NCI-H146 treated with DMSO at 0.1 percent for 48 hours (cell line): ENCODE measurements at regions not wholly inside any gene's neighbourhood (a gene's known extent, or its start where the extent isn't known, plus 50 kb on each side); places are given as distances from the start of the nearest gene placed in this dataset.
A peak's percentile ranks its signal among the peaks of the same experiment; 100 is the strongest.
"Not testable (repeated sequence)": the region's sequence is repeated elsewhere in the genome, so short reads cannot be mapped to it uniquely, and the experiment has no call there.

Source experiments
- DNase-seq: peaks from one replicate; lab custom pipeline; 2025; ENCODE audit not compliant: unreplicated experiment; lab: John Stamatoyannopoulos, UW

DNA sequence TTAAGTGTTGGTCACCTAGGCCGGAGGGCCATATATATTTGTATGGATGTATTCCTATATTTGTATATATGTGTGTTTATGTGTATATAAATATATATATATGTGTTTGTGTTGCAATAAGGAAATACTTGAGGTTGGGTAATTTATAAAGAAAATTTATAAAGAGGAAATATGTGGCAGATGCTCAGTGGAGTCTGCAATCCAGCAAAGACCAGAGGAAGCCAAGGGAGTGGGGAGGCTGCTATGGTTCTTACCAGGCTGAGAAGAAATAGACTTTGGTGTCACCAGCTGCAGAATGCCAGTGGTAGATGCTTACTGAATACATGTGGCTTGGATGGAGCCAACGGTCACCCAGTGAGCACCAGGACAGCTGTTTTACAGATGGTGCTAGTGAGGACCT lies 97.4 kb upstream of the ELOVL5 start:
- DNase-seq: no peak

DNA sequence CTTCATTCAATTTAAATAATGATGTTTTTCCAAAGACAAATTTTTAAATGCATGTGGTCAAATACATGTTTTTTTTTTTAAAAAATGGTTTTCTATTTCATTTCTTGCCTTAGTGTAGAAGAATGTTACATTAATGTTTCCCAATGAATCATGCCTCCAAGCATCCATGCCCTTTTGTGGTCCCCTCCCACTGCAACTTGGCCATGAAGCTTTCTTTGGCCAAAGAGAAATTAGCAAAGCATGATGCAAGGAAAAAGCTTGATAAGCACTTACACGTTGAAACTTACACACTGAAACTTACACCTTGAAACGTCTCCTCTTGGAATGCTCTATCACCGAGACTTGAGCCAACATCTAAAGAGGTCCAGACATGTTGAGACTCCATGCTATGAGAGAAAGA lies 93.0 kb upstream of the ELOVL5 start:
- DNase-seq: no peak

DNA sequence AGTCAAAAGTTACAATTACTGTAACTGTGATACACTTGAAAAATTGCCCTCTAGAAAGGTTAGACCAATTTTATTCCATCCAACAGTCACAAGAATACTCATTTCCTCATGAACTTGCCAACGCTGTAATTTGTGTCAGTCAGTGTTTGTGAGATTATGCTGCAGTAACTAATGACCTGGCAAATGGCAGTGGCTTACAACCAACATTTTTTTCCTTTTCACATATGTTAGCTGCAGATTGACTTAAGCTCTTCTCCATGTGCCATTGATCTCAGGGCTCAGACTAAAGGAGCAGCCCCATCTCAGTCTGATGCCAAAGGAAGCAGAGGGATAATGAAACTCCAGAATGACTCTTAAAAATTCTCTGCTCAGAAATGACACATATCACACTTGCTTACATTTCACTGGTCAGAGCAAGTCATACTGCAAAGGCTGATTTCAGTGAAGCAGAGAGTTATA lies 92.3 kb upstream of the ELOVL5 start:
- DNase-seq: no peak

DNA sequence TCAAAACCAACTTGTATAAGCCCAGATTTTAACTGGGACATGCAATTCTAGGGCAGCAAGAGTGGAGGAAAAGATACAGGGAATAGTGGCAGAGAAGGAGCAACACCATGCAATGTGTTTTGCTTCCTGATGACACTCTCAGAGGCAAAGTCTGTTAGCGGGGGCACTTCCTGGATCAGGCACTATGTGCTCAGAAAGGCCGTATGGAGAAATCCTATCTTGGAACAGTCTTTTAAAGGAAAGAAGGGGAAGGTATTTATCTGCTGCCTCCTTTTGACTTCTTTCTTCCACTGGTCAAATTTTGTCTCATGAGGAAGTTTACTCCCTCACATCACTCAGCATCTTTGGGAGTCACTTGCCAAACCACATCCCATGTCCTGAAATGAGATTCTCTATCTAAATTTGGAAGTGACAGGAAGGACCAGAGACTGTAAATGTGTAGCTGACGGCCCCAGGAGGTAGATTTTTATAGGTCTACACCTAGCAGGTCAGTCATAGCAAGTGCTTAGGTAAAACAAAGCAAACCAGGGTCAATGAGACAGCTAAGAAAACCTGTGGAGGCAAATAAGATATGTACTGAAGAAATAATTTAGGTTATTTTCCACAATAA lies 91.7 kb upstream of the ELOVL5 start:
- no peak for DNase-seq

DNA sequence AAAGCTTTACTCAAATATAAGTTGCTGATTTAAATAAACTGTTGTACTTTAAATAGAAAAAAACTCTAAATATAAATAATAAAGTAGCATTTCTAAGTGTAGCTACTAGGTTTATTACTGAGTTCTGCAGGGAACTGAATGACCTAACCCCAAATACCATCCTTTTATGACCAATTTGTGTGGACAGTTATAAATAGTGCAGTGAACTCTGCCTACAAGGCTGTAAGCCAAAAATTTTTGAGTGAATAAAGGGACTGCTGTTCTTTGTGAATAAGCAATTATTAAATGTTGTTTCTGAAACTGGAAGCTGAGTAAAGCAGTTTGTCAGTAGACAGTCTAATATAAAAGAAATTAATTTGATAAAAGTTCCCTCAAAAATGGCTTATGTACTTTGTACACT lies 90.8 kb upstream of the ELOVL5 start:
- no peak for DNase-seq

DNA sequence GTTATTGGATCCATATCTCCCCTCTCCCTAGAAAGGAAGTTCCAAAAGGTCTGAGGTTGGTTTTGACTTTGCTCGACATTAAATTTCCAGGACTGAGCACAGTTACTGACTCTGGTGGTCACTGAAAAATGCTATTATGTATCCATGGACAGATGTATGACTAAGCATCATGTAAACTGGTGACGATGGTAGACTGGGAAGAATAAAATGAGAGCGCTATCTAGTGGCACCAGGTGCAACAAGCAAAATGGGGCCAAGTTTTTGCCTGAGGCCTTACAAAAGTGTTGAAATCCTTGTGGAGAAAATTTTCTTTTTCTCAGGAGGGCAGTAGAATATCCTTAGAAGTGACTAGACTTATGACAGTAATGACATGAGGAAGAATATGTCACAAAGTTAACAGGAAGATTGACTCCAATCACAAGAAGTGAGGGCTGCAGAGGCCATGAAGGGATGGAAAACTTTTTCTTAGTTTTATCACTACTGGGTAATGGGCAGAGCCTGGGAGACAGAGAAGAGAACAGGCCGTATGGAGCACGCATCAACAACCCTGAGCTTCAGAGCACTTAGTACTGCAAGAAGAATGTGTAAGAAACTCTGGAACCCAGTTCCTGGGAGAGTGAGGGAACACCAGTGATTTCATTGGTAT lies 88.9 kb upstream of the ELOVL5 start:
- DNase-seq: peak; percentile 68

DNA sequence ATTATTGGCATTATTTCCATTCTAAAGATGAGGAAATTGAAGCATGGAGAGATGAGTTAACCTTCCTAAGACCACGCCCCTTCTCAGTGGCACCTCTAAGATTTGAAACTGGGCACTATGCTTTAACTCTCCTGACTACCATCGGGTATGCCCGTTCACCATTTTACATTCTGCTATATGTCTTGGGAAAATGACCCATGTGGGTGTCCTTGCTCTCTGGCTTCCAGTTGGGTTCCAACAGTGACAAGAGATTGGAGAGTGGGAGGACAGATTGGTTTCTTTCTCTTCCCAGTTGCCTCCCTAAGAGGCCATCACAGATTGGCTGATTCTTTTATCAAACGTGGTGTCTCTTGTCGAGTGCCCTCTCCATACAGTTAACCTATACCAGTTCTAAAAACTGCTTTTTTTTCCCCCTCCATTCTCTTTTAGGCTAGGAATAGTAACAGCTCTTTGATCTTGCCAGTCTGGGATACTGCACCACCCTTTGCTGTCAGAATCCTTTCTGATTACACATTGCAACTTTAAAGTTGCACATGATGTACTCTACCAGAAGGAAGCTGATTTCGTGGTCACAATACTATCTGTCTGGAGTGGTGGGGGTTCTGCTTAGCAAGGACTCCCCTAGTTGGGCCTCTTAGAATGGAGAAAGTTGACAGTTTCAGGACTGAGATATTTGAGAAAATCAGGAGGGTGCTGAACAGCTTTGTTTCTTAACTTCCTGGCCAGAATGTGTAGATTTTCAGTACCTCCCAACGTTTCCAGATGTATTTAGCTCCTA lies 88.0 kb upstream of the ELOVL5 start:
- no peak for DNase-seq

DNA sequence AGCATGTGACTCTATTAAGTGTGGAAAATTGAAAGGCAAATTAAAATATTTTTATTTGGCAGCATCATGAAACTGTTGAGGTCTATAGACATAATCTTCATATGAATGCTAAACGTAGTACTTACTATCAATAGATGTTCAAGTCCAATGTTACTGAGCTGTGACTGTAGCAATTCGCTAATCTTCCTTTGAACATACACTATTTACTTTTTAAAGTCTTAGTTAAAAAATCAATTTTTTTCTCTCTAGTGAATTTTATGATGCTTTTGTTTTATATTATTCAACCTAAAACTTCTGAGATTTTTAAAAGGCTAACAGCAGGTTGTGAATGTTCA lies 85.2 kb upstream of the ELOVL5 start:
- peak; percentile 56 for DNase-seq

DNA sequence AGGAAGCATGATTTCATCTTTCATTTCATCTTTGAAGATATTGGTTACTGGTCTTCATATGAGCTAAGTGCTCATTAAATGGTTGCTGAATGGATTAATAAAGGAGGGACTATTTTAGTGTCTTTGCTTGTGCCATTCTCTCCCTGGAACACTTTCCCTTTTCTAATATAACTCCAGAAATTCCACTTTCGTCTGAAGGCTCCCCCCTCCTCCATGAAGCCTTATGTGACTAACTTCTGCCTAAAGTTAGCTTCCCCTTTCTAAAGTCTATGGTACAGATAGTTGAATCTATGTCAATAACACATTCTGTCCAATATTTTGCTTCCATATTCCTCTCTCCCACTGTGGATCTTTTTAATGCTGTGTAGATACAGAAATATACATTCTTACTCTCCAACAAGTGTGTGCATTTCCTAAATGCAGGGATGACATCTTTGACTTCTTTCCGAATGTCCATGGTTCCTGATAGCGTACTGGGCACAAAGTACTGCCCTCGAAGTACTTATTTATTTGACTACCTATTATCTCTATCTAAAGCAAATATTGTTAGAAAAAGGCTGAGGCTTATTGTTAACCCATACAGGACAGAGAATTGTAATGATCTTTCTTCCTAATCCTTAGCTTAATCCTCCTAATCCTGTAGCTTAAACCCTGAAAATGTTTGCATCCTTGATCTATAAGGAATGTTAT lies 84.7 kb upstream of the ELOVL5 start:
- peak; percentile 72 for DNase-seq

DNA sequence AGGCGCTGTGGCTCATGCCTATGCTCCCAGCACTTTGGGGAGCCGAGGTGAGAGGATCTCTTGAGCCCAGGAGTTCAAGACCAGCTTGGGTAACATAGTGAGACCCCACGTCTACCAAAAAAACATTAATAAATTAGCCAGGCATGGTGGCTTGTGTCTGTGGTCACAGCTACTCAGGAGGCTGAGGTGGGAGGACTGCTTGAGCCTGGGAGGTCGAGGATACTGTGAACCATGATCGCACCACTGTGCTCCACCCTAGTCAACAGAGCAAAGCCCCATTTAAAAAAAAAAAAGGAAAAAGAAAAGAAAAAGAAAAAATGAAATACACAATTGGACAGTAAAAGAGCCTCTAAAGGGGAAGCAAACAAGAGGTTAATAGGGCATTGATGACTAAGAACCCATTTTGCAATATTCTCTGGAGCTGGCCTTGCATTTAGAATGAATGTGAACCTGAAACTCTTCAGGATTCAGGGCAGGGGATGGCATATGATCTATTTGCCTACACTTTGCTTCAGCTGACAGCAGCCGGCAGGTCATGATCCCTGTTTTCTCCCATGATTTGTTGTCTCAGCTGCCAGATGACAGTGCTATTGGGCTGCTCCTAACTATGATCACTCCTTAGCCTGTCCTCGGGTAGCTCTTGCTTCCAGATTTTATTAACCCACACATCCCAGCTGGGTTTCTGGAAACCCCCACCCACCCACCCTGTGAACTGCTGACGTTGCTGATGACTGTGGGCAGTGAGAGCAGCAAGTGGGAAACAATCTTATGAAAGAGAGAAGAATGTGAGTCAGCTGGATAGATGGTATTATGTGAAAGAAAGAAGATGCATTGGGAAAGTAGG lies 83.8 kb upstream of the ELOVL5 start:
- peak; percentile 91 for DNase-seq

DNA sequence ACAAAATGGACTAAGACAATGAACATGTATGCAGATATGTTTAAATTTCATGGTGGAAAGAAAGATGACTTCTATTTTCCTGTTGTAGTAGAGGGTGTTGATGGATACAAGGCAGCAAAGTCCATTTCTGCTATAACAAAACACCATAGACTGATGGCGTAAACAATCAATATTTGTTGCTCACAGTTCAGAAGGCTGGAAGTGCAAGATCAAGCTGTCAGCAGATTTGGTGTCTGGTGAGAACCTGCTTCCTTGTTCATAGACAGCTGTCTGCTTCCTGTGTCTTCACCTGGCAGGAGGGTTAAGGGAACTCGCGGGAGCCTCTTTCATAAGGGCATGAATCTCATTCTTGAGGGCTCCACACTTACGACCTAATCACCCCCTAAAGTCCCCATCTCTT lies 83.0 kb upstream of the ELOVL5 start:
- DNase-seq: no peak

DNA sequence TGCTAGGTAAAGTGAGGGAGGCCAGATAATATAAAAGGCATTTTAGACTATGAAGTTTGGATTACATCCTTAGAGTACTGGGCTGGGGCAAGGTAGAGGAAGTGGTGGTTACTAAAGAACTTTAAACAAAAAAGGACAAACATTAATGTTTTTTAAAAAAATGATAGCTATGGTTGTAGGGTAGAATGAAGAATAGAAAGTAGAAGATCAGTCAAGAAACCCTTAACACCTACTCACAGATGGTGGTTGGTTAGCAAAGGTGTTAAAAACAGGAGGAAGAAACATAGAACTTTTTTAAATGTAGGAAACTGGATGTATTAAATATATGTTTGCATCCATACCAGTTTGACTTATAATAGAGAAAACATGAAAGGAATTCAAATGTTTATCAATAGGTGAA lies 80.7 kb upstream of the ELOVL5 start:
- no peak for DNase-seq

DNA sequence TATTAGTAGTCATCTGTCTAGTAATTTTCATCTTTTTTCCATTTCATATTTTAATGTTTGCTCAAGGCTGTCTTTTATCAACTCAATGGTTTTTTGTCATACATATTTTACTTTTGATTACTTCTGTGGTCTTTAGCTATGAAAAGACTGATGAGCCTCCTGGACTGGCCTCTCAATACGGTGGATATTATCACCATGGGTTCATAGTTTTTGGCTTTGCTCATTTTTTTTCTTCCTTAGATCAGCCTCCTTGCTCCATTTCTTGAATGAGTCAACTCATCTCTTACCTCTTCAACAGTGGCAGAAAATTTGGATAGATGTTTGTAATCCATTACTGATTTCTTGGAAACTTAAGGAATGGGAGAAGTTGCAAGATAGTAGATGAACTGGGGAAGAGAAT lies 80.1 kb upstream of the ELOVL5 start:
- no peak for DNase-seq

DNA sequence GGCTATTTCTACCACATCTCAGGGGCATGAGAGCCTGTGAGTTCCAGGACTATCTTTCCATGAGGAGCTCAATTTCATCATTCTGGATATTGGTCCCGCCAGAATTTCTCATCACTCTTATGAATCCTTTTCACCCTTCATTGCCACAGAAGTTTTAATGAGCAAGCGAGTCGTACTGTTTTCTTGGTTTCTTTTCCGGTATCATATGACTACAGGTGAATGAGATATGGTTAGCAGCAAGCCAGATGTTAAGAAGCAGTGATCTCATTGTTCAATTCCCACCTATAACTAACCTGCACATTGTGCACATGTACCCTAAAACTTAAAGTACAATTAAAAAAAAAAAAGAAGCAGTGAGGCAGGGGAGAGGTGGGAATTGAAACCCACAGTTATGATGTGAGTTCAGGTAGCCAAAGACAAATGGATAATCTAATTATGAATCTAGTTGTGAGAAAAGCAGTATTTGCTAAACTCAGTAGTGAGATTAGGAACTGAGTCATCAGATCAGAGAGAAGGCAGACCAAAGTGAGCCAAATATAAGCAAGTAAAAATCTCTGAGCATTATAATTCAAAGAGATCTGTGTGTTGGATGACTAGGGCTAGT lies 78.0 kb upstream of the ELOVL5 start:
- no peak for DNase-seq

DNA sequence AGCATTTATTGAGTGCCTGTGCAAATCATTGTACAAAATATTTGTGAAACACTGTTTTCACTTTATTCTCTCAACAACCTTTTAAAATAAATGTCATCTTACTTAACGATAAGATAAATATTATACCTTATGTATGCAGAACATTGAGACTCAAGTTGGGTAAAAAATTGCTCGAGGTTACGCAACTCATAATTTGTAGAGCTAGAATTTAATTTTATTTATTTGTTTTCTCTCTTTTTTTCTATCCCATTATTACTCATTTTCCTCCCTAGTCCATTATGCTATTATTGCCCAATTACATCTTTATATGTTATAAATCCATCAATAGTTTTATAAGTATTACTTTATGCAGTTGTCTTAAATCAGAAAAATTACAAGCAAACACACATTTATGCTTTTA lies 77.4 kb upstream of the ELOVL5 start:
- no peak for DNase-seq

DNA sequence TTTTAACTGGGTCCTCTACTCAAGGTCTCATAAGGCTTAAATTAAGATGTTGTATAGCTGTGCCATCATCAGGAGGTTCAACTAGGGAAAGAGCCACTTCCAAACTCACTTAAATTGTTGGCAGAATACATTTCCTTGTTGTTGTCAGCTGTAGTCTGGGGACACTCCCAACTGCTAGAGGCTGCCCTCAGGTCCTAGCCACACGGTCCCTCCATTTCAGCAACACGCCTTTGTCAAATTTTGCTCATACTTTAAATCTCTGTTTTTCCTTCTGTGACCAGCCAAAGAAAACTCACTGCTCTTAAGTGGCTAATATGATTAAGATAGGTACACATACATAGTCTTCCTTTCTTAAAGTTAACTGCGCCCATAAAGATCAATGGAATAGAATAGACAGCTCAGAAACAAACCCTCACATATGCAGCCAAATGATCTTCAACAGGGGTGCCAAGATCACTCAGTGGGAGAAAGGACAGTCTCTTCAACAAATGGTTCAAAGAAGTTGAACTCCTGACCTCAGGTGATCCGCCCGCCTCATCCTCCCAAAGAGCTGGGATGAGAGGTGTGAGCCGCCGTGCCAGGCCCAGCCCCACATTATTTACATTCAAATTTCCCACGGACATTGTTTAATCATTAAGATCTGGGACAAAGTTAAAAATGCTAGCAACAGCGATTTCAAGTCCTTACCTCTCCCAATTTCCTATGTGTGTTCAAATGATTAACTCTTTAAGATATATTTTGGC lies 76.4 kb upstream of the ELOVL5 start:
- DNase-seq: no peak

DNA sequence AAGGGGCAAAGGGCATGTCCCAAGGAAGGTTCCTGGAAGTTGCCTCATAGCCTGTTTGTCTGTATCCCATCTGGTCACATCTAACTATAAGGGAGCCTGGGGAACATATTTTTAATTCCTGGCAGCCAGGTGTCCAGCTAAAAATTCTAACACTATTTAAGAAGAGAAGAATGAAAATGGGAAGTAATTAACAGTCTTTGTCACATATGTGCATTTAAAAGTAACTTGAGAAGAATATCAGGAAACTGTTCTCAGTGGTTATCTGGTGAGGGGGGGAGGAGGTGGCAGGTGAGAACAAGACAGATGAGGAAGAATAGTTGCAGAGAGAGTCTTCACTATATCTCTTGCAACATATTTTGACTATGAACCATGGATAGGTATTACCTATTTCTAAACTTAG lies 75.5 kb upstream of the ELOVL5 start:
- DNase-seq: peak; percentile 18

DNA sequence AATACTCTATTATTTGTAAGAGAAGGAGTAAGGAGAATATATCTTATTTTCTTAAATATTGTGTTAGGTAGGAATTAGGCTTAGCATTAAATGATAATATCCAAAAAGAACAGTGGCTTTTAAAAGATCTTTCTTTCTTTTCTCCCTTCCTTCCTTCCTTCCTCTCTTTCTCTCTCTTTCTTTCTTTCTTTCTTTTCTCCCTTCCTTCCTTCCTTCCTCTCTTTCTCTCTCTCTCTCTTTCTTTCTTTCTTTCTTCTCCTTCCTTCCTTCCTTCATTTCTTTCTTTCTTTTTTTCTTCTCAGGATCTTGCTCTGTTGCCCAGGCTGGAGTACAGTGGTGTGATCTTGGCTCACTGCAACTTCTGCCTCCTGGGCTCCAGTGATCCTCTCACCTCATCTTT lies 74.8 kb upstream of the ELOVL5 start:
- not testable (repeated sequence) for DNase-seq

DNA sequence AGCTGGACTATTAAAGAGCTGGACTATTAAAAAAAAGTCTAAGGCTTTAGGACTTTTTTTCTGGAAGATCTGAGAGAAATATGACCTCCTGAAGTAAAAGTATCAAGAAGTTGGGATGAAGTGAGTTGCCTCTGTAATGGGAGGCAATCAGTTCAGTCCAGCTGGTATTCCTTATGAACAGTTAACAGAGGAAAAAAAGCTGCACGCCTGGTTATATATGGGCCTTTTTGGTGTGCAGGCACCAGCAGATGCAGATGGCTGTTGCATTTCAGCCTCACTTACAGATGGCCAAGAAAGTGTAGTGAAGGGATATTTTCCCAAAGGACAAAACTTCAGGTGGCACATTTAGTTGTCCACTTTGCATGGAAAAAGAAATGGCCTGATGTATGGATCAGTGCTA lies 70.3 kb upstream of the ELOVL5 start:
- DNase-seq: no peak

DNA sequence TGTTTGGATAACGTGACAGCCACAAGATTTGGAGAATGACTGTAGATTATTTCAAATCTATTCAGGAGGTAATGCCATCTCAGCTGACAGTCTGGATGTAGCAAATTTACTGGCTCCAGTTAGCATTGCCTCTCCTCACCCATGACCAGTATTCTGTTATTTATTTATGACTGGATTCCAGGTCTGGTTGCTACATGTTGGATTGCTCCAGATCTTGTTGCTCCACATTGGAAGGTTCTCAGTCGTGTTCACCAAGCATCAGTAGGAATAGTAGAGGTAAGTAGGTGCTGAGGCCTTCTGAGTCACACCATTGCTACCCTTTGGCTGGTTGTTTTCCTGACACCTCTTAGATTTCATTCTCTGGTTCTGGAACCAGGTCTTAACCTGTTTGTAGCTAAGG lies 69.5 kb upstream of the ELOVL5 start:
- DNase-seq: no peak
